Lung (tissue), 11 donors: ENCODE measurements at regions not wholly inside any gene's neighbourhood (a gene's known extent, or its start where the extent isn't known, plus 50 kb on each side); places are given as distances from the start of the nearest gene placed in this dataset.

Experiments
- ATAC-seq: fragments of 200-7000 bp; cut with Tn5 transposase; one replicate; pipeline ENCODE4 v1.9.1; 2020; ENCODE audit warnings: moderate number of reproducible peaks; ENCODE audit not compliant: insufficient read depth, low FRiP score
- DNase-seq, 3 donors: peaks; one replicate each; pipeline ENCODE4 v3.0.0-alpha.2; 2013 to 2017
- H3K27ac ChIP-seq, 2 donors: one replicate each; pipeline ENCODE4 v1.5.1; 2013; ENCODE audit warnings: mild to moderate bottlenecking in 2 of 2, moderate library complexity in 2 of 2, control low read depth in 1 of 2, inconsistent platforms in 1 of 2, low read depth in 1 of 2, low read length in 1 of 2
- H3K27me3 ChIP-seq, 3 donors: one replicate each; pipeline ENCODE4 v1.5.1; 2013; ENCODE audit warnings: low read length in 2 of 3; ENCODE audit not compliant: control insufficient read depth in 3 of 3, insufficient read depth in 3 of 3
- H3K36me3 ChIP-seq, 4 donors: one replicate each; pipeline ENCODE4 v1.5.1; 2013; ENCODE audit warnings: low read length in 4 of 4, mild to moderate bottlenecking in 1 of 4, moderate library complexity in 1 of 4; ENCODE audit not compliant: control insufficient read depth in 4 of 4, insufficient read depth in 4 of 4
- H3K4me1 ChIP-seq, 5 donors: one replicate each; pipeline ENCODE4 v1.5.1; 2013; ENCODE audit warnings: low read length in 5 of 5, mild to moderate bottlenecking in 2 of 5, moderate library complexity in 1 of 5; ENCODE audit not compliant: control insufficient read depth in 5 of 5, insufficient read depth in 5 of 5
- H3K4me3 ChIP-seq: one replicate; pipeline ENCODE4 v1.5.1; 2013; ENCODE audit warnings: mild to moderate bottlenecking, control low read depth, moderate library complexity
- H3K9ac ChIP-seq, 2 donors: one replicate each; pipeline ENCODE4 v1.5.1; 2013; ENCODE audit warnings: low read length in 2 of 2, control low read depth in 1 of 2; ENCODE audit not compliant: insufficient read depth in 1 of 2
- H3K9me3 ChIP-seq, 4 donors: one replicate each; pipeline ENCODE4 v1.5.1; 2013; ENCODE audit warnings: low read length in 3 of 4, mild to moderate bottlenecking in 1 of 4, moderate library complexity in 1 of 4; ENCODE audit not compliant: control insufficient read depth in 4 of 4, insufficient read depth in 3 of 4
- WGBS, 2 donors: extraction: QIAGEN DNeasy Blood & Tissue Kit; methylation state at CpG; one replicate each; pipeline ENCODE4 v1.1.7; 2013; 5-methylcytosine and 5-hydroxymethylcytosine counted together
- TF ChIP-seq, protein P1 (sequence below): IDR thresholded peaks from 2 replicates; pipeline ENCODE4 v1.5.1; 2012; ENCODE audit warnings: mild to moderate bottlenecking; ENCODE audit errors: control extremely low read depth, extremely low read depth
- donor health status: control.
- donor health status: control.
- donor health status: Bipolar disorder and iron deficiency.
- donor health status: healthy.
- donor health status: DM: yes; HTN: yes; CAD: no.

DNA sequence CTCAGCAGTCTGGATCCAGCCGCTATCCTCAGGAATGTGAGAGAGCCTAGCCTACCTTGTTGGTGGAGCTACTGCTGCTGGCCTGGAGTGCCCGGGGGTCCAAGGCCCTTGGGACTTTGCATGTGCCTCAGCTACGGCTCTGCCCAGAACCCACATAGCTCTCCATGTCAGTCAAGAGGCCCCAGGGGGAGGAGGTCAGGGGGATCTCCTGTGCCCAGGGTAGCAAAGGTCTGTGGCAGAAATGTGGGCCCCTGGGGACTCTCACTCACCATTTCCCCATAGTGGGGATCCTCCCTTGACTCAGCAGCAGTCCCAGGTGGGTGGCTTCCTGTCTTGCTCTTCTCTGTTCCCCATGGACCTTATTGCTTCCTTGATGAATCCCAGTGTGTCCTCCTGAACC lies 342.7 kb upstream of the CHAC2 start:
- no peak for ATAC-seq
- H3K27ac ChIP-seq, result no peak overlapping the region
- DNase-seq, result no peak

DNA sequence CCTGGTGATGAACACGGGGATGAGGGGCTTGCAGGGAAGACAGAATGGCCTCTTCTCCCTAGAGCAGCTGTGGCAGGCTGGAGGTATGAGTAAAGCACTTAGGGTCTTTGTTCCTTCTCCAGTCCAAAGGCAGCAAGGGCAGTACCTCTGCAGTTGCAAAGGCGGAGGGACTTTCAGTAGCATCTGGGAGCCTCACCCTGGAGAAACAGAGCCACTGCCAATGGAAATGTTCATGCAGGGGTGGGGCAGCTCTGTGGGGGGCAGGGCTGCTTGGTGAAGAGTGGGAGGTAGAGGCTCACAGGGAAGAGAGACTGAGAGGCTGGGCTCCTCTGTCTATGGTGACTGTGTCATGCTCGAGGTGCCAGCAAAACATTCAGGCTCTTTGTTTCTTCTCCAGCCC lies 344.1 kb upstream of the CHAC2 start:
- no peak overlapping the region for H3K9ac ChIP-seq
- TF ChIP-seq, protein P1, sequence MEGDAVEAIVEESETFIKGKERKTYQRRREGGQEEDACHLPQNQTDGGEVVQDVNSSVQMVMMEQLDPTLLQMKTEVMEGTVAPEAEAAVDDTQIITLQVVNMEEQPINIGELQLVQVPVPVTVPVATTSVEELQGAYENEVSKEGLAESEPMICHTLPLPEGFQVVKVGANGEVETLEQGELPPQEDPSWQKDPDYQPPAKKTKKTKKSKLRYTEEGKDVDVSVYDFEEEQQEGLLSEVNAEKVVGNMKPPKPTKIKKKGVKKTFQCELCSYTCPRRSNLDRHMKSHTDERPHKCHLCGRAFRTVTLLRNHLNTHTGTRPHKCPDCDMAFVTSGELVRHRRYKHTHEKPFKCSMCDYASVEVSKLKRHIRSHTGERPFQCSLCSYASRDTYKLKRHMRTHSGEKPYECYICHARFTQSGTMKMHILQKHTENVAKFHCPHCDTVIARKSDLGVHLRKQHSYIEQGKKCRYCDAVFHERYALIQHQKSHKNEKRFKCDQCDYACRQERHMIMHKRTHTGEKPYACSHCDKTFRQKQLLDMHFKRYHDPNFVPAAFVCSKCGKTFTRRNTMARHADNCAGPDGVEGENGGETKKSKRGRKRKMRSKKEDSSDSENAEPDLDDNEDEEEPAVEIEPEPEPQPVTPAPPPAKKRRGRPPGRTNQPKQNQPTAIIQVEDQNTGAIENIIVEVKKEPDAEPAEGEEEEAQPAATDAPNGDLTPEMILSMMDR, result no peak

More for the DNA sequence above, 342.7 kb upstream of the CHAC2 start:
- Histone ChIP-seq H3K4me1 (no peaks in the 10 kb centered on the region), H3K9ac (no peak overlapping the region), H3K4me3 (no peak overlapping the region), H3K9me3 (no peaks in the 10 kb centered on the region), H3K36me3 (no peaks in the 10 kb centered on the region), H3K27me3 (no peaks in the 10 kb centered on the region)
- TF ChIP-seq, protein P1, result no peak
- WGBS, 2 donors, result 60 to 78% methylated on average over 3 of the region's 3 CpGs

DNA sequence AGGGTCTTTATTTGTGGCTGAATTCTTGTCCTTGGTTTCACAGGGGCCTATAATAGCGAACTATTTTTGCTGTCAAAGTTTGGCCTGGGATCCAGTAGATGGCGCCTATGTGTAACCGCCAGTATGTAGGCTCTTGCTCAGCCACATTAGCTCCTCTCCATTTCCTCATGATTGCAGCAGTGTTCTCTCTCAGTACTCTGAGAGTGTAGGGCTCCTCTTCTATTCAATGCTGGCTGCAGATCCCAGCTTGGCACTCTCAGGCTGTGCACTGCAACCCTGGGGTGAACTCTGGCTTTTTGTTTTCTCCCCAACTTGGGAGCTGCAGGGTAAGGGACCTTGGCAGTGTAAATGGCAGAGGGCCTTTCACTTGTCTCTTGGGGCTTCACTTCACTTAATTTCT lies 344.6 kb upstream of the CHAC2 start:
- no peaks in the 10 kb centered on the region for H3K9me3 ChIP-seq
- no peaks in the 10 kb centered on the region for H3K4me1 ChIP-seq
- DNase-seq, result peak in 2 of 3 donors; percentile 5 to 11
- TF ChIP-seq, protein P1, result no peak
- no peaks in the 10 kb centered on the region for H3K36me3 ChIP-seq
- H3K27ac ChIP-seq, result no peak overlapping the region
- H3K27me3 ChIP-seq, result no peaks in the 10 kb centered on the region
- peak; percentile 67 for ATAC-seq
- WGBS, 2 donors, result 39 to 63% methylated on average over 3 of the region's 3 CpGs
- H3K4me3 ChIP-seq, result no peak overlapping the region
- H3K9ac ChIP-seq, result no peak overlapping the region

More for the DNA sequence above, 344.1 kb upstream of the CHAC2 start:
- DNase-seq (no peak), ATAC-seq (no peak)
- 89 to 95% methylated on average over 3 of the region's 3 CpGs for WGBS, 2 donors
- no peaks in the 10 kb centered on the region for H3K36me3 ChIP-seq
- H3K27me3 ChIP-seq, result no peaks in the 10 kb centered on the region
- H3K27ac ChIP-seq, result no peak overlapping the region
- no peaks in the 10 kb centered on the region for H3K4me1 ChIP-seq
- H3K4me3 ChIP-seq, result no peak overlapping the region
- no peaks in the 10 kb centered on the region for H3K9me3 ChIP-seq

DNA sequence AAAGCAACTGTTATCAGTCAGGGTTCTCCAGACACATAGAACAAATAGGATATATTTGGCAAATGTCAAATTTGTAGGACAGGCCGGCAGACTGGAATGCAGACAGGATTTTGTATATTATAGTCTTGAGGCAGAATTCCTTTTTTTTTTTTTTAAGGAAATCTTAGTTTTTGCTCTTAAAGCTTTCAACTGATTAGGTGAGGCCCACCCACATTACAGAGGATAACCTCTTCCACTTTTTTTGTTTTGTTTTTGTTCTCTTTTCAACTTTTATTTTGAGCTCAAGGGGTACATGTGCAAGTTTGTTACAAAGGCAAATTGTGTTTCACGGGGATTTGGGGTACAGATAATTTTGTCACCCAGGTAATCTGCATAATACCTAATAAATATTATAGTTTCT lies 350.2 kb upstream of the CHAC2 start:
- Histone ChIP-seq H3K4me3 (no peak overlapping the region), H3K9ac (no peak overlapping the region), H3K9me3 (no peaks in the 10 kb centered on the region), H3K36me3 (no peaks in the 10 kb centered on the region), H3K27me3 (no peaks in the 10 kb centered on the region), H3K27ac (no peak overlapping the region), H3K4me1 (no peaks in the 10 kb centered on the region)
- DNase-seq (no peak), ATAC-seq (no peak)
- TF ChIP-seq, protein P1, result no peak
- WGBS, 2 donors, result 87 to 96% methylated on average over 2 of the region's 2 CpGs
